ENCODE measurements at regions not wholly inside any gene's neighbourhood (a gene's known extent, or its start where the extent isn't known, plus 50 kb on each side); places are given as distances from the start of the nearest gene placed in this dataset.

DNA sequence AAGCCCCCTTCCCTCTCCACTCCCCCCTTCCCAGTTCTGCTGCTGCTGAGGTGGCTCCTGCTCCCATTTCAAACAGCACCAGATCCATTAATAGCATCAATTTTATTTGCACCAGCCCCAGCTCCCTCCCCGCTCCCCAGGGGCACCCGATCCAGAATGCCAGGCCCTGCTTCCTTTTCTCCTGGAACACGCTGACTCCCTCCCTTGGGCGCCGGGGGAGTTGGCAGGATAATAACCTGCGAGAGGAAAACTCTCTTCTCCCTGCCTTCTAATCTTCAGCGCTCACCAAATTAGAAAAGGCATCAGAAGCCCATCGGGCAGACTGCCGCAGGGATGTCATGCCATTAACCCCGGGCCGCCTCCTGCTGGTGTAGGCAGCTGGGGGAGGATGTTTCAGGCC lies 77.8 kb downstream of the NCR2 start:
- TF ChIP-seq POLR2A (IDR thresholded peaks at IDR 0.05) (no peak), POLR2AphosphoS5 (IDR thresholded peaks at IDR 0.05) (no peak)
- TF ChIP-seq, protein P1, sequence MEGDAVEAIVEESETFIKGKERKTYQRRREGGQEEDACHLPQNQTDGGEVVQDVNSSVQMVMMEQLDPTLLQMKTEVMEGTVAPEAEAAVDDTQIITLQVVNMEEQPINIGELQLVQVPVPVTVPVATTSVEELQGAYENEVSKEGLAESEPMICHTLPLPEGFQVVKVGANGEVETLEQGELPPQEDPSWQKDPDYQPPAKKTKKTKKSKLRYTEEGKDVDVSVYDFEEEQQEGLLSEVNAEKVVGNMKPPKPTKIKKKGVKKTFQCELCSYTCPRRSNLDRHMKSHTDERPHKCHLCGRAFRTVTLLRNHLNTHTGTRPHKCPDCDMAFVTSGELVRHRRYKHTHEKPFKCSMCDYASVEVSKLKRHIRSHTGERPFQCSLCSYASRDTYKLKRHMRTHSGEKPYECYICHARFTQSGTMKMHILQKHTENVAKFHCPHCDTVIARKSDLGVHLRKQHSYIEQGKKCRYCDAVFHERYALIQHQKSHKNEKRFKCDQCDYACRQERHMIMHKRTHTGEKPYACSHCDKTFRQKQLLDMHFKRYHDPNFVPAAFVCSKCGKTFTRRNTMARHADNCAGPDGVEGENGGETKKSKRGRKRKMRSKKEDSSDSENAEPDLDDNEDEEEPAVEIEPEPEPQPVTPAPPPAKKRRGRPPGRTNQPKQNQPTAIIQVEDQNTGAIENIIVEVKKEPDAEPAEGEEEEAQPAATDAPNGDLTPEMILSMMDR (IDR thresholded peaks at IDR 0.05) = no peak
